ENCODE measurements at regions not wholly inside any gene's neighbourhood (a gene's known extent, or its start where the extent isn't known, plus 50 kb on each side); places are given as distances from the start of the nearest gene placed in this dataset.

GRCh38 chr2:21770787-21771186 is 647.0 kb downstream of the TDRD15 start:
- no peaks in the 10 kb centered on the region for H3K36me3 ChIP-seq
- DNase-seq (ENCODE audit: extremely low spot score in 2 of 2) = no peak
- no peaks in the 10 kb centered on the region for H3K4me1 ChIP-seq
- no peaks in the 10 kb centered on the region for H3K27me3 ChIP-seq
- no peak overlapping the region for H3K27ac ChIP-seq
- intact Hi-C loops (cut with DNase I) = no loop called here
- H3K9me3 ChIP-seq = no peaks in the 10 kb centered on the region
- H3K4me3 ChIP-seq = no peak overlapping the region
- TF ChIP-seq POLR2A (IDR thresholded peaks at IDR 0.05) = no peak
- no peak for TF ChIP-seq CTCF (IDR thresholded peaks at IDR 0.05)
- TF ChIP-seq POLR2AphosphoS5 (IDR thresholded peaks at IDR 0.05; ENCODE audit: insufficient read depth in 1 of 2, low read depth in 1 of 2) = no peak

- DNase-seq (ENCODE audit: extremely low spot score in 2 of 2) = no peak
- no peak overlapping the region for H3K27ac ChIP-seq
- intact Hi-C loops (cut with DNase I) = no loop called here
- no peaks in the 10 kb centered on the region for H3K27me3 ChIP-seq
- TF ChIP-seq POLR2AphosphoS5 (IDR thresholded peaks at IDR 0.05; ENCODE audit: insufficient read depth in 1 of 2, low read depth in 1 of 2) (no peak), CTCF (IDR thresholded peaks at IDR 0.05) (no peak), POLR2A (IDR thresholded peaks at IDR 0.05) (no peak)
- no peak overlapping the region for H3K4me3 ChIP-seq
- no peaks in the 10 kb centered on the region for H3K4me1 ChIP-seq
- H3K9me3 ChIP-seq = no peaks in the 10 kb centered on the region
- no peaks in the 10 kb centered on the region for H3K36me3 ChIP-seq
These were observed 648.9 kb downstream of the TDRD15 start for GRCh38 chr2:21772624-21773023.

GRCh38 chr2:21773168-21773567 is 649.4 kb downstream of the TDRD15 start:
- TF ChIP-seq POLR2A (IDR thresholded peaks at IDR 0.05) (no peak), POLR2AphosphoS5 (IDR thresholded peaks at IDR 0.05; ENCODE audit: insufficient read depth in 1 of 2, low read depth in 1 of 2) (no peak), CTCF (IDR thresholded peaks at IDR 0.05) (no peak)
- no peaks in the 10 kb centered on the region for H3K27me3 ChIP-seq

GRCh38 chr2:21774691-21775368 is 651.1 kb downstream of the TDRD15 start:
- H3K36me3 ChIP-seq = no peaks in the 10 kb centered on the region
- no peaks in the 10 kb centered on the region for H3K4me1 ChIP-seq
- TF ChIP-seq POLR2A (IDR thresholded peaks at IDR 0.05) = no peak
- TF ChIP-seq POLR2AphosphoS5 (IDR thresholded peaks at IDR 0.05; ENCODE audit: insufficient read depth in 1 of 2, low read depth in 1 of 2) = no peak
- TF ChIP-seq CTCF (IDR thresholded peaks at IDR 0.05) = no peak
- H3K9me3 ChIP-seq = no peaks in the 10 kb centered on the region
- H3K27ac ChIP-seq = no peak overlapping the region
- DNase-seq (ENCODE audit: extremely low spot score in 2 of 2) = no peak
- no peak overlapping the region for H3K4me3 ChIP-seq
- no peaks in the 10 kb centered on the region for H3K27me3 ChIP-seq
- intact Hi-C loops (cut with DNase I) = no loop called here

More at GRCh38 chr2:21773168-21773567, 649.4 kb downstream of the TDRD15 start:
- DNase-seq (ENCODE audit: extremely low spot score in 2 of 2) = no peak
- Histone ChIP-seq H3K4me1 (no peaks in the 10 kb centered on the region), H3K36me3 (no peaks in the 10 kb centered on the region), H3K4me3 (no peak overlapping the region), H3K27ac (no peak overlapping the region), H3K9me3 (no peaks in the 10 kb centered on the region)
- intact Hi-C loops (cut with DNase I) = no loop called here

GRCh38 chr2:21779786-21780185 is 656.0 kb downstream of the TDRD15 start:
- no peak overlapping the region for H3K4me3 ChIP-seq

More at GRCh38 chr2:21779786-21780185, 656.0 kb downstream of the TDRD15 start:
- no peaks in the 10 kb centered on the region for H3K9me3 ChIP-seq
- TF ChIP-seq CTCF (IDR thresholded peaks at IDR 0.05) (no peak), POLR2A (IDR thresholded peaks at IDR 0.05) (no peak), POLR2AphosphoS5 (IDR thresholded peaks at IDR 0.05; ENCODE audit: insufficient read depth in 1 of 2, low read depth in 1 of 2) (no peak)
- no peaks in the 10 kb centered on the region for H3K27me3 ChIP-seq
- intact Hi-C loops (cut with DNase I) = no loop called here
- no peak overlapping the region for H3K27ac ChIP-seq
- no peaks in the 10 kb centered on the region for H3K36me3 ChIP-seq
- H3K4me1 ChIP-seq = no peaks in the 10 kb centered on the region
- DNase-seq (ENCODE audit: extremely low spot score in 2 of 2) = no peak

Measured in vagina (tissue), 2 donors.